Hepatocyte (in vitro differentiated cells): ENCODE measurements at regions not wholly inside any gene's neighbourhood (a gene's known extent, or its start where the extent isn't known, plus 50 kb on each side); places are given as distances from the start of the nearest gene placed in this dataset.

Experiments
- DNase-seq: peaks from one replicate; pipeline ENCODE4 v3.0.0-alpha.2; 2016; ENCODE audit warnings: low spot score
- H2AFZ ChIP-seq: fragments of 200-600 bp; sonication (generic); 2 replicates; pipeline ENCODE4 v1.6.0; 2016; ENCODE audit warnings: antibody characterized with exemption, mild to moderate bottlenecking
- H3K27ac ChIP-seq: fragments of 200-600 bp; sonication (generic); 2 replicates; pipeline ENCODE4 v1.5.1; 2016; ENCODE audit warnings: mild to moderate bottlenecking
- H3K27me3 ChIP-seq: fragments of 200-600 bp; sonication (generic); 2 replicates; pipeline ENCODE4 v1.6.1; 2016
- H3K36me3 ChIP-seq: fragments of 200-600 bp; sonication (generic); replicated peaks from 2 replicates; pipeline ENCODE4 v1.5.1; 2016; ENCODE audit warnings: low read depth; ENCODE audit not compliant: insufficient read depth
- H3K4me1 ChIP-seq: fragments of 200-600 bp; sonication (generic); 2 replicates; pipeline ENCODE4 v1.5.1; 2016; ENCODE audit warnings: mild to moderate bottlenecking, moderate library complexity; ENCODE audit not compliant: insufficient read depth
- H3K4me2 ChIP-seq: fragments of 200-600 bp; sonication (generic); 2 replicates; pipeline ENCODE4 v1.6.0; 2016
- H3K4me3 ChIP-seq: fragments of 200-600 bp; sonication (generic); 2 replicates; pipeline ENCODE4 v1.5.1; 2016; ENCODE audit warnings: mild to moderate bottlenecking
- H3K79me2 ChIP-seq: fragments of 200-600 bp; sonication (generic); 2 replicates; pipeline ENCODE4 v1.6.0; 2017; ENCODE audit warnings: mild to moderate bottlenecking
- H3K9me2 ChIP-seq: fragments of 200-600 bp; sonication (generic); replicated peaks from 2 replicates; pipeline ENCODE4 v1.6.0; 2017; ENCODE audit warnings: mild to moderate bottlenecking; ENCODE audit not compliant: insufficient read depth
- H3K9me3 ChIP-seq: fragments of 200-600 bp; sonication (generic); 2 replicates; pipeline ENCODE4 v1.5.1; 2016; ENCODE audit warnings: low read depth, mild to moderate bottlenecking
- H4K20me1 ChIP-seq: fragments of 200-600 bp; sonication (generic); 2 replicates; pipeline ENCODE4 v1.6.0; 2016; ENCODE audit warnings: mild to moderate bottlenecking; ENCODE audit not compliant: insufficient read depth, poor library complexity, severe bottlenecking
- CTCF ChIP-seq: fragments of 200-600 bp; sonication (generic); IDR thresholded peaks from 2 replicates; pipeline ENCODE4 v1.5.1; 2016; ENCODE audit warnings: antibody characterized with exemption, mild to moderate bottlenecking; ENCODE audit not compliant: poor library complexity
- EZH2 ChIP-seq: fragments of 200-600 bp; sonication (generic); IDR thresholded peaks from 2 replicates; pipeline ENCODE4 v1.6.1; 2016; ENCODE audit warnings: antibody characterized with exemption, mild to moderate bottlenecking, borderline replicate concordance
- EZH2phosphoT487 ChIP-seq: fragments of 200-600 bp; sonication (generic); IDR thresholded peaks from one replicate; pipeline ENCODE4 v1.6.1; 2018; ENCODE audit warnings: antibody characterized with exemption, mild to moderate bottlenecking, low read depth, moderate library complexity; ENCODE audit not compliant: unreplicated experiment, severe bottlenecking
- WGBS: methylation state at CpG from one replicate; pipeline ENCODE4 v1.1.6; 2016; ENCODE audit warnings: low lambda C conversion rate; ENCODE audit errors: missing lambda C conversion rate; 5-methylcytosine and 5-hydroxymethylcytosine counted together

GRCh38 chr1:116289193-116289592 is 83.9 kb upstream of the ATP1A1 start:
- H4K20me1 ChIP-seq: no peaks in the 10 kb centered on the region
- no peaks in the 10 kb centered on the region for H3K27me3 ChIP-seq
- no peaks in the 10 kb centered on the region for H3K36me3 ChIP-seq
- no peaks in the 10 kb centered on the region for H3K9me3 ChIP-seq
- no peaks in the 10 kb centered on the region for H3K9me2 ChIP-seq
- no peak overlapping the region for H2AFZ ChIP-seq
- no peaks in the 10 kb centered on the region for H3K79me2 ChIP-seq
- DNase-seq: no peak
- TF ChIP-seq CTCF: no peak
- no peak for TF ChIP-seq EZH2
- no peak for TF ChIP-seq EZH2phosphoT487
- H3K4me1 ChIP-seq: peaks cover 39% of the 10 kb centered on the region
- no peak overlapping the region for H3K27ac ChIP-seq
- H3K4me3 ChIP-seq: no peak overlapping the region
- no peak overlapping the region for H3K4me2 ChIP-seq
- WGBS: 94% methylated on average over 2 of the region's 2 CpGs

- H3K9me3 ChIP-seq: no peaks in the 10 kb centered on the region
- H3K9me2 ChIP-seq: no peaks in the 10 kb centered on the region
- no peak overlapping the region for H2AFZ ChIP-seq
- H3K4me1 ChIP-seq: peaks cover 39% of the 10 kb centered on the region
- H3K4me2 ChIP-seq: no peak overlapping the region
- no peak overlapping the region for H3K4me3 ChIP-seq
- H3K36me3 ChIP-seq: no peaks in the 10 kb centered on the region
- H4K20me1 ChIP-seq: no peaks in the 10 kb centered on the region
- no peak overlapping the region for H3K27ac ChIP-seq
- no peaks in the 10 kb centered on the region for H3K27me3 ChIP-seq
- WGBS: 63% methylated on average over 3 of the region's 3 CpGs
- H3K79me2 ChIP-seq: no peaks in the 10 kb centered on the region
- no peak for DNase-seq
- TF ChIP-seq EZH2 (no peak), EZH2phosphoT487 (no peak), CTCF (no peak)
Observed at GRCh38 chr1:116290085-116290705, 82.8 kb upstream of the ATP1A1 start.

- no peak overlapping the region for H2AFZ ChIP-seq
- H3K36me3 ChIP-seq: no peaks in the 10 kb centered on the region
- WGBS: 88% methylated on average over 2 of the region's 2 CpGs
- H4K20me1 ChIP-seq: no peaks in the 10 kb centered on the region
- H3K27ac ChIP-seq: no peak overlapping the region
- H3K4me2 ChIP-seq: no peak overlapping the region
- TF ChIP-seq EZH2: no peak
- no peak for TF ChIP-seq EZH2phosphoT487
- no peak for TF ChIP-seq CTCF
- H3K27me3 ChIP-seq: no peaks in the 10 kb centered on the region
- no peaks in the 10 kb centered on the region for H3K9me3 ChIP-seq
- H3K4me1 ChIP-seq: peaks cover 39% of the 10 kb centered on the region
- no peak for DNase-seq
- no peaks in the 10 kb centered on the region for H3K9me2 ChIP-seq
- H3K4me3 ChIP-seq: no peak overlapping the region
- H3K79me2 ChIP-seq: no peaks in the 10 kb centered on the region
Observed at GRCh38 chr1:116291024-116291423, 82.0 kb upstream of the ATP1A1 start.
